Brain pericyte (primary cell): ENCODE measurements at regions not wholly inside any gene's neighbourhood (a gene's known extent, or its start where the extent isn't known, plus 50 kb on each side); places are given as distances from the start of the nearest gene placed in this dataset.
"Not testable (repeated sequence)": the region's sequence is repeated elsewhere in the genome, so short reads cannot be mapped to it uniquely, and the experiment has no call there.

ENCODE experiments used
- DNase-seq: peaks from one replicate; pipeline ENCODE4 v3.0.0-alpha.2; 2012; ENCODE audit warnings: low read depth, low spot score

GRCh38 chr2:142827170-142827569, 50.3 kb upstream of the KYNU start:
- DNase-seq = no peak

GRCh38 chr2:142825861-142826260, 51.6 kb upstream of the KYNU start:
- no peak for DNase-seq

- no peak for DNase-seq
These were observed 52.7 kb upstream of the KYNU start for GRCh38 chr2:142824756-142825155.

- no peak for DNase-seq
These were observed 55.3 kb upstream of the KYNU start for GRCh38 chr2:142822190-142822589.

GRCh38 chr2:142819411-142819810, 58.1 kb upstream of the KYNU start:
- no peak for DNase-seq

GRCh38 chr2:142815375-142815774, 62.1 kb upstream of the KYNU start:
- no peak for DNase-seq

- DNase-seq = no peak
These were observed 63.3 kb upstream of the KYNU start for GRCh38 chr2:142813830-142814829.

- not testable (repeated sequence) for DNase-seq
These were observed 65.8 kb upstream of the KYNU start for GRCh38 chr2:142811644-142812043.

- DNase-seq = no peak
These were observed 72.2 kb upstream of the KYNU start for GRCh38 chr2:142805244-142805643.

- DNase-seq = no peak
These were observed 74.3 kb upstream of the KYNU start for GRCh38 chr2:142803158-142803557.

GRCh38 chr2:142796588-142796987, 80.9 kb upstream of the KYNU start:
- DNase-seq = no peak

- DNase-seq = no peak
These were observed 81.3 kb upstream of the KYNU start for GRCh38 chr2:142796161-142796560.

- no peak for DNase-seq
These were observed 82.6 kb upstream of the KYNU start for GRCh38 chr2:142794850-142795249.

GRCh38 chr2:142792328-142792727, 85.1 kb upstream of the KYNU start:
- not testable (repeated sequence) for DNase-seq

GRCh38 chr2:142791335-142791734, 86.1 kb upstream of the KYNU start:
- no peak for DNase-seq

- no peak for DNase-seq
These were observed 90.4 kb upstream of the KYNU start for GRCh38 chr2:142786918-142787702.

- DNase-seq = no peak
These were observed 94.5 kb upstream of the KYNU start for GRCh38 chr2:142782942-142783443.

- DNase-seq = no peak
These were observed 96.3 kb upstream of the KYNU start for GRCh38 chr2:142781146-142781545.

GRCh38 chr2:142778289-142778688, 99.2 kb upstream of the KYNU start:
- no peak for DNase-seq

- DNase-seq = no peak
These were observed 99.7 kb upstream of the KYNU start for GRCh38 chr2:142777742-142778141.

- no peak for DNase-seq
These were observed 107.7 kb upstream of the KYNU start for GRCh38 chr2:142769761-142770160.

GRCh38 chr2:142767847-142768246, 109.6 kb upstream of the KYNU start:
- no peak for DNase-seq
